D721Med (cell line): ENCODE measurements at regions not wholly inside any gene's neighbourhood (a gene's known extent, or its start where the extent isn't known, plus 50 kb on each side); places are given as distances from the start of the nearest gene placed in this dataset.

ENCODE experiments used
- DNase-seq: peaks from one replicate; pipeline ENCODE4 v3.0.0; 2011; ENCODE audit warnings: low spot score; ENCODE audit not compliant: insufficient read length
- FAIRE-seq: peaks from 2 replicates; lab custom pipeline; 2011; peaks lifted over from hg19 to GRCh38; lab: Jason Lieb, UNC
- CTCF ChIP-seq: IDR thresholded peaks from 2 replicates; pipeline ENCODE4 v1.5.1; 2012; ENCODE audit warnings: mild to moderate bottlenecking, control low read depth; ENCODE audit not compliant: insufficient read depth; ENCODE audit errors: missing control alignments

GRCh38 chr10:125291836-125292235 lies 131.5 kb upstream of the CTBP2 start:
- TF ChIP-seq CTCF: no peak
- DNase-seq (no peak), FAIRE-seq (no peak)

GRCh38 chr10:125289461-125289860 lies 129.1 kb upstream of the CTBP2 start:
- DNase-seq (no peak), FAIRE-seq (no peak)
- no peak for TF ChIP-seq CTCF

- TF ChIP-seq CTCF: no peak
- no peak for FAIRE-seq
- DNase-seq: no peak
Observed at GRCh38 chr10:125284875-125285597, 124.7 kb upstream of the CTBP2 start.

GRCh38 chr10:125283836-125284614 lies 123.7 kb upstream of the CTBP2 start:
- no peak for FAIRE-seq
- no peak for DNase-seq
- no peak for TF ChIP-seq CTCF

GRCh38 chr10:125283191-125283835 lies 123.0 kb upstream of the CTBP2 start:
- DNase-seq: no peak
- no peak for TF ChIP-seq CTCF
- no peak for FAIRE-seq

- FAIRE-seq (no peak), DNase-seq (no peak)
- TF ChIP-seq CTCF: no peak
Observed at GRCh38 chr10:125281091-125281490, 120.7 kb upstream of the CTBP2 start.

- FAIRE-seq: no peak
- DNase-seq: no peak
- TF ChIP-seq CTCF: no peak
Observed at GRCh38 chr10:125276133-125276532, 115.8 kb upstream of the CTBP2 start.
